Liver (tissue), 8 donors: ENCODE measurements at regions not wholly inside any gene's neighbourhood (a gene's known extent, or its start where the extent isn't known, plus 50 kb on each side); places are given as distances from the start of the nearest gene placed in this dataset.

Source experiments
- DNase-seq: peaks from one replicate; pipeline ENCODE4 v3.0.0-alpha.2; 2017; ENCODE audit warnings: low spot score
- H3K27ac ChIP-seq, 2 donors: one replicate each; pipeline ENCODE4 v1.7.0; 2013; ENCODE audit warnings: inconsistent platforms in 2 of 2, low read length in 2 of 2, control low read depth in 1 of 2, low read depth in 1 of 2, mild to moderate bottlenecking in 1 of 2
- H3K27me3 ChIP-seq, 4 donors: one replicate each; pipeline versions ENCODE4 v1.6.1 to v1.7.0; 2013; ENCODE audit warnings: low read length in 3 of 4, inconsistent platforms in 1 of 4, mild to moderate bottlenecking in 1 of 4, moderate library complexity in 1 of 4; ENCODE audit not compliant: control insufficient read depth in 4 of 4, insufficient read depth in 4 of 4
- H3K36me3 ChIP-seq, 4 donors: one replicate each; pipeline versions ENCODE4 v1.6.1 to v1.7.0; 2013; ENCODE audit warnings: low read length in 3 of 4, mild to moderate bottlenecking in 3 of 4, low read depth in 1 of 4, moderate library complexity in 1 of 4; ENCODE audit not compliant: control insufficient read depth in 4 of 4, insufficient read depth in 3 of 4
- H3K4me1 ChIP-seq, 4 donors: one replicate each; pipeline versions ENCODE4 v1.6.1 to v1.7.0; 2013; ENCODE audit warnings: low read length in 3 of 4, mild to moderate bottlenecking in 3 of 4, moderate library complexity in 1 of 4; ENCODE audit not compliant: control insufficient read depth in 4 of 4, insufficient read depth in 4 of 4
- H3K4me3 ChIP-seq, 3 donors: one replicate each; pipeline versions ENCODE4 v1.6.1 to v1.7.0; 2013; ENCODE audit warnings: low read length in 3 of 3, control low read depth in 1 of 3, low read depth in 1 of 3, mild to moderate bottlenecking in 1 of 3
- H3K9ac ChIP-seq, 2 donors: one replicate each; pipeline ENCODE4 v1.7.0; 2013; ENCODE audit warnings: low read length in 2 of 2, mild to moderate bottlenecking in 2 of 2, moderate library complexity in 2 of 2, control low read depth in 1 of 2, low read depth in 1 of 2
- H3K9me3 ChIP-seq, 4 donors: one replicate each; pipeline versions ENCODE4 v1.6.1 to v1.7.0; 2013; ENCODE audit warnings: low read length in 3 of 4; ENCODE audit not compliant: control insufficient read depth in 4 of 4
- CTCF ChIP-seq: fragments of 150-350 bp; IDR thresholded peaks from 2 replicates; pipeline ENCODE4 v1.5.1; 2017; ENCODE audit warnings: improper control_type of control experiment, low read depth, low read length; ENCODE audit not compliant: missing input control
- EGR1 ChIP-seq, 2 donors: IDR thresholded peaks; 2 replicates each; pipeline ENCODE4 v1.6.1; 2016 to 2018; ENCODE audit warnings: antibody characterized with exemption in 2 of 2, low read depth in 2 of 2
- FOXA1 ChIP-seq: IDR thresholded peaks from 2 replicates; pipeline ENCODE4 v1.6.1; 2016; ENCODE audit warnings: antibody characterized with exemption
- FOXA2 ChIP-seq: IDR thresholded peaks from 2 replicates; pipeline ENCODE4 v1.6.1; 2016; ENCODE audit warnings: antibody characterized with exemption
- GABPA ChIP-seq, 2 donors: IDR thresholded peaks in 1 of 2; conservative IDR thresholded peaks in 1 of 2; 2 replicates each; pipeline ENCODE4 v1.6.1; 2016; ENCODE audit warnings: antibody characterized with exemption in 2 of 2, mild to moderate bottlenecking in 1 of 2, moderate library complexity in 1 of 2
- HNF4A ChIP-seq, 2 donors: conservative IDR thresholded peaks; 2 replicates each; pipeline ENCODE4 v1.6.1; 2016; ENCODE audit warnings: antibody characterized with exemption in 2 of 2, mild to moderate bottlenecking in 2 of 2
- JUND ChIP-seq, 2 donors: IDR thresholded peaks; 2 replicates each; pipeline ENCODE4 v1.6.1; 2016; ENCODE audit warnings: antibody characterized with exemption in 2 of 2
- MAX ChIP-seq: IDR thresholded peaks from 2 replicates; pipeline ENCODE4 v1.6.1; 2016; ENCODE audit warnings: antibody characterized with exemption
- NR2F2 ChIP-seq: IDR thresholded peaks from 2 replicates; pipeline ENCODE4 v1.6.1; 2016; ENCODE audit warnings: antibody characterized with exemption
- RAD21 ChIP-seq, 2 donors: IDR thresholded peaks; 2 replicates each; pipeline ENCODE4 v1.6.1; 2016; ENCODE audit warnings: antibody characterized with exemption in 2 of 2, mild to moderate bottlenecking in 2 of 2
- REST ChIP-seq: IDR thresholded peaks from 2 replicates; pipeline ENCODE4 v1.6.1; 2016; ENCODE audit warnings: antibody characterized with exemption, mild to moderate bottlenecking
- RXRA ChIP-seq, 2 donors: IDR thresholded peaks; 2 replicates each; pipeline ENCODE4 v1.6.1; 2017 to 2018; ENCODE audit warnings: antibody characterized with exemption in 2 of 2, mild to moderate bottlenecking in 1 of 2
- SP1 ChIP-seq: IDR thresholded peaks from 2 replicates; pipeline ENCODE4 v1.6.1; 2018; ENCODE audit warnings: antibody characterized with exemption, mild to moderate bottlenecking
- TAF1 ChIP-seq: conservative IDR thresholded peaks from 2 replicates; pipeline ENCODE4 v1.6.1; 2016; ENCODE audit warnings: antibody characterized with exemption, mild to moderate bottlenecking
- YY1 ChIP-seq: IDR thresholded peaks from 2 replicates; pipeline ENCODE4 v1.6.1; 2016; ENCODE audit warnings: antibody characterized with exemption, mild to moderate bottlenecking
- WGBS: extraction: QIAGEN DNeasy Blood & Tissue Kit; methylation state at CpG from one replicate; pipeline ENCODE4 v1.1.7; 2013; 5-methylcytosine and 5-hydroxymethylcytosine counted together
- TF ChIP-seq, protein P1 (sequence below): IDR thresholded peaks from 2 replicates; pipeline ENCODE4 v1.6.1; 2016; ENCODE audit warnings: antibody characterized with exemption
- donor health status: healthy.
- donor health status: healthy.
- donor health status: healthy.
- donor health status: healthy.
- donor health status: healthy.

DNA sequence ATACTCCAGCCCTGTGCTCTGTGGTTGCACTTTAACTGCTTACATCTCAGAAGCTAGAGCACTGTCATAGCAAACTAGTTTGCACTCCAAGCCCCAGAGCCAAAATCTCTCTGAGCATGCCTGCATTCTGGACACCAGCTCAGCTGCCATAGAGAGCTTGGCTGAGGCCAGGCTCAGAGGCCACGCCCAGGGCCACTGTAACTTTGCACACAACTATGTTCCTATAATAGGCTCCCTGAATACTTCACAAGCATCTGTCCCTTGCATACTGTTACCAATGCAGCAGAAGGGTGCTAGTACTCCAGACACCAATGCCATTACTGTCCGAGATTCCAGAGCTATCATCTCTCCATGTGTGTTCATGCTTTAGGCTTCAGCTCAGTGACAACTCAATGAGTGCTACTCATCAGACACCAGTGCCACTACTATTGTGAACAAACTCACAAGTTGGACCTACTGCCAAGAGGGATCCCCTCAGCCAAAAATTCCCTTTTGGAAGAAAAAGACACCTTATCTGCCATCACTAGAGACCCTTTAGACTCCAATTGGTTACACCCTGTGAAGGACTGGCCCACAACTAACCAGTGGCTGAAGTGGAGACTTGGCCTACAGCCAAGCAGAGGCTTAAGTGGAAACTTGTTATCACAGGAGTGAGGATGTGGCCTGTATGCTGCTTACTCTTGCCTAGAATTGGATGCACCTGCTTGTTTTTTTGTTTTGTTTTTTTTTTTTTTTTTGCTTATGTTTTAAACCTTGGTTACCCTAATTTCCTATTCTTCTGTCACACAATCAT is 211.6 kb upstream of the MAGI2 start:
- Histone ChIP-seq H3K9me3 (peaks cover 0 to 2% (median 0%) of the 10 kb centered on the region in 4 donors), H3K4me3 (no peak overlapping the region), H3K36me3 (no peaks in the 10 kb centered on the region), H3K9ac (no peak overlapping the region), H3K27ac (no peak overlapping the region), H3K4me1 (no peaks in the 10 kb centered on the region), H3K27me3 (no peaks in the 10 kb centered on the region)
- no peak for TF ChIP-seq REST
- TF ChIP-seq, protein P1, sequence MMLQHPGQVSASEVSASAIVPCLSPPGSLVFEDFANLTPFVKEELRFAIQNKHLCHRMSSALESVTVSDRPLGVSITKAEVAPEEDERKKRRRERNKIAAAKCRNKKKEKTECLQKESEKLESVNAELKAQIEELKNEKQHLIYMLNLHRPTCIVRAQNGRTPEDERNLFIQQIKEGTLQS, result no peak
- TF ChIP-seq JUND (IDR thresholded peaks at IDR 0.05), result no peak
- TF ChIP-seq FOXA1, result no peak
- no peak for TF ChIP-seq SP1
- TF ChIP-seq NR2F2, result no peak
- TF ChIP-seq GABPA (IDR thresholded peaks at IDR 0.05 in 1 of 2, conservative IDR thresholded peaks at IDR 0.05 in 1 of 2), result no peak
- TF ChIP-seq EGR1 (IDR thresholded peaks at IDR 0.05; ENCODE audit: low read depth in 2 of 2), result no peak
- TF ChIP-seq RXRA (IDR thresholded peaks at IDR 0.05), result no peak
- no peak for TF ChIP-seq FOXA2
- no peak for TF ChIP-seq TAF1
- no peak for TF ChIP-seq CTCF
- no peak for TF ChIP-seq MAX
- DNase-seq, result no peak
- 83% methylated on average over 2 of the region's 2 CpGs for WGBS

DNA sequence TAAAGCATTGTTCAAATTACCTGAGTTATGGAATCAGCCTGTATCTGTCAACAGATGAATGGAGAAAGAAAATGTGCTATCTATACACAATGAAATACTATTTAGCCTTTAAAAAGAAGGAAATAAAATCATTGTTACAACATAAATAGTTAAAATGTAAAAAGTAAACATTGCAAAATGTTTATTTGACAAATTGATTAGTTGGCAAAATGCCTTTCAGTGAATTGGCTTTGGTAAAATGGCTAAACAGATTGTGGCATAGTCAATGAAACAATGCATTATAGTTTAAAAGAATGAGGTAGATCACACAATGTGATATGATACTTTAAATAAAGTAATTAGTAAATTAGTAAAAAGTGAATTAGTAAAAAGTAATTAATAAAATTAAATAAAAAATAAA is 204.8 kb upstream of the MAGI2 start:
- Histone ChIP-seq H3K9me3 (no peaks in the 10 kb centered on the region), H3K36me3 (no peaks in the 10 kb centered on the region), H3K4me3 (no peak overlapping the region), H3K9ac (no peak overlapping the region), H3K4me1 (no peaks in the 10 kb centered on the region), H3K27ac (no peak overlapping the region), H3K27me3 (no peaks in the 10 kb centered on the region)
- DNase-seq, result no peak
- TF ChIP-seq HNF4A (conservative IDR thresholded peaks at IDR 0.05), result no peak
- no peak for TF ChIP-seq MAX
- no peak for TF ChIP-seq RAD21 (IDR thresholded peaks at IDR 0.05)
- no peak for TF ChIP-seq SP1
- TF ChIP-seq CTCF, result no peak
- no peak for TF ChIP-seq EGR1 (IDR thresholded peaks at IDR 0.05; ENCODE audit: low read depth in 2 of 2)
- TF ChIP-seq, protein P1, result no peak
- TF ChIP-seq REST, result no peak
- TF ChIP-seq TAF1, result no peak
- no peak for TF ChIP-seq JUND (IDR thresholded peaks at IDR 0.05)
- no peak for TF ChIP-seq GABPA (IDR thresholded peaks at IDR 0.05 in 1 of 2, conservative IDR thresholded peaks at IDR 0.05 in 1 of 2)
- TF ChIP-seq FOXA1, result no peak
- TF ChIP-seq YY1, result no peak
- no peak for TF ChIP-seq RXRA (IDR thresholded peaks at IDR 0.05)
